Parathyroid adenoma (tissue), 2 donors: ENCODE measurements at regions not wholly inside any gene's neighbourhood (a gene's known extent, or its start where the extent isn't known, plus 50 kb on each side); places are given as distances from the start of the nearest gene placed in this dataset.

ENCODE experiments used
- H2AFZ ChIP-seq: fragments of 300-600 bp; sonication (generic); one replicate; pipeline ENCODE4 v1.7.0; 2017; ENCODE audit warnings: antibody characterized with exemption, mild to moderate bottlenecking
- H3K27ac ChIP-seq: fragments of 300-600 bp; sonication (generic); one replicate; pipeline ENCODE4 v1.7.0; 2017
- H3K27me3 ChIP-seq: fragments of 300-600 bp; sonication (generic); one replicate; pipeline ENCODE4 v1.7.0; 2017; ENCODE audit warnings: low read length; ENCODE audit not compliant: control insufficient read depth, insufficient read depth
- H3K36me3 ChIP-seq: fragments of 300-600 bp; sonication (generic); one replicate; pipeline ENCODE4 v1.7.0; 2017; ENCODE audit warnings: low read length; ENCODE audit not compliant: control insufficient read depth, insufficient read depth
- H3K4me1 ChIP-seq: fragments of 300-600 bp; sonication (generic); one replicate; pipeline ENCODE4 v1.7.0; 2017; ENCODE audit warnings: control low read depth
- H3K4me2 ChIP-seq: fragments of 300-600 bp; sonication (generic); one replicate; pipeline ENCODE4 v1.7.0; 2017; ENCODE audit warnings: low read length
- H3K4me3 ChIP-seq: fragments of 300-600 bp; sonication (generic); one replicate; pipeline ENCODE4 v1.7.0; 2017; ENCODE audit warnings: low read depth, low read length
- H3K79me2 ChIP-seq: fragments of 300-600 bp; sonication (generic); one replicate; pipeline ENCODE4 v1.7.0; 2017; ENCODE audit warnings: control low read depth
- H3K9ac ChIP-seq: fragments of 300-600 bp; sonication (generic); one replicate; pipeline ENCODE4 v1.7.0; 2017; ENCODE audit warnings: mild to moderate bottlenecking
- H3K9me3 ChIP-seq: fragments of 300-600 bp; sonication (generic); one replicate; pipeline ENCODE4 v1.7.0; 2017; ENCODE audit warnings: low read length; ENCODE audit not compliant: control insufficient read depth
- CTCF ChIP-seq: fragments of 300-600 bp; sonication (generic); IDR thresholded peaks from one replicate; pipeline ENCODE4 v1.7.0; 2017; ENCODE audit warnings: antibody characterized with exemption, mild to moderate bottlenecking
- donor health status: primary hyperparathyroidism.

GRCh38 chr4:81546777-81547176 is 75.1 kb upstream of the RASGEF1B start:
- Histone ChIP-seq H3K4me2 (no peak overlapping the region), H3K36me3 (no peaks in the 10 kb centered on the region), H3K9ac (no peak overlapping the region), H3K4me1 (no peaks in the 10 kb centered on the region), H3K27ac (no peak overlapping the region), H3K27me3 (no peaks in the 10 kb centered on the region), H3K4me3 (no peak overlapping the region), H3K9me3 (no peaks in the 10 kb centered on the region), H2AFZ (no peak overlapping the region), H3K79me2 (no peaks in the 10 kb centered on the region)
- TF ChIP-seq CTCF: no peak

- no peaks in the 10 kb centered on the region for H3K27me3 ChIP-seq
- no peaks in the 10 kb centered on the region for H3K36me3 ChIP-seq
- no peaks in the 10 kb centered on the region for H3K79me2 ChIP-seq
- H3K9me3 ChIP-seq: no peaks in the 10 kb centered on the region
- no peak overlapping the region for H3K4me3 ChIP-seq
- no peak overlapping the region for H3K27ac ChIP-seq
- H3K9ac ChIP-seq: no peak overlapping the region
- no peak for TF ChIP-seq CTCF
- H2AFZ ChIP-seq: no peak overlapping the region
- H3K4me2 ChIP-seq: no peak overlapping the region
- H3K4me1 ChIP-seq: no peaks in the 10 kb centered on the region
These were observed 69.6 kb upstream of the RASGEF1B start for GRCh38 chr4:81541161-81541945.

GRCh38 chr4:81538716-81539427 is 67.2 kb upstream of the RASGEF1B start:
- H3K4me3 ChIP-seq: no peak overlapping the region
- no peak overlapping the region for H3K4me2 ChIP-seq
- H2AFZ ChIP-seq: no peak overlapping the region
- H3K27me3 ChIP-seq: no peaks in the 10 kb centered on the region
- no peak overlapping the region for H3K9ac ChIP-seq
- TF ChIP-seq CTCF: no peak
- no peaks in the 10 kb centered on the region for H3K79me2 ChIP-seq
- no peaks in the 10 kb centered on the region for H3K36me3 ChIP-seq
- no peaks in the 10 kb centered on the region for H3K4me1 ChIP-seq
- no peak overlapping the region for H3K27ac ChIP-seq
- H3K9me3 ChIP-seq: no peaks in the 10 kb centered on the region

GRCh38 chr4:81531410-81531809 is 59.7 kb upstream of the RASGEF1B start:
- no peaks in the 10 kb centered on the region for H3K9me3 ChIP-seq
- H3K4me3 ChIP-seq: no peak overlapping the region
- H3K9ac ChIP-seq: no peak overlapping the region
- H3K79me2 ChIP-seq: no peaks in the 10 kb centered on the region
- H3K4me1 ChIP-seq: no peaks in the 10 kb centered on the region
- H3K27ac ChIP-seq: no peak overlapping the region
- H3K4me2 ChIP-seq: no peak overlapping the region
- no peak overlapping the region for H2AFZ ChIP-seq
- H3K36me3 ChIP-seq: no peaks in the 10 kb centered on the region
- TF ChIP-seq CTCF: no peak
- H3K27me3 ChIP-seq: no peaks in the 10 kb centered on the region
